Breast epithelium (tissue), 3 donors: ENCODE measurements at regions not wholly inside any gene's neighbourhood (a gene's known extent, or its start where the extent isn't known, plus 50 kb on each side); places are given as distances from the start of the nearest gene placed in this dataset.

Experiments
- POLR2A ChIP-seq: fragments of 450-650 bp; IDR thresholded peaks from one replicate; pipeline ENCODE4 v1.6.1; 2016; ENCODE audit warnings: antibody characterized with exemption, mild to moderate bottlenecking, moderate library complexity
- POLR2AphosphoS5 ChIP-seq, 3 donors: sonication (generic); formaldehyde crosslinking; IDR thresholded peaks; one replicate each; pipeline ENCODE4 v1.6.1; 2017; ENCODE audit warnings: antibody characterized with exemption in 3 of 3
- TF ChIP-seq, protein P1 (sequence below), 3 donors: fragments of 450-650 bp; IDR thresholded peaks; one replicate each; pipeline ENCODE4 v1.5.1; 2016 to 2017; ENCODE audit warnings: antibody characterized with exemption in 3 of 3, mild to moderate bottlenecking in 3 of 3, moderate library complexity in 3 of 3

DNA sequence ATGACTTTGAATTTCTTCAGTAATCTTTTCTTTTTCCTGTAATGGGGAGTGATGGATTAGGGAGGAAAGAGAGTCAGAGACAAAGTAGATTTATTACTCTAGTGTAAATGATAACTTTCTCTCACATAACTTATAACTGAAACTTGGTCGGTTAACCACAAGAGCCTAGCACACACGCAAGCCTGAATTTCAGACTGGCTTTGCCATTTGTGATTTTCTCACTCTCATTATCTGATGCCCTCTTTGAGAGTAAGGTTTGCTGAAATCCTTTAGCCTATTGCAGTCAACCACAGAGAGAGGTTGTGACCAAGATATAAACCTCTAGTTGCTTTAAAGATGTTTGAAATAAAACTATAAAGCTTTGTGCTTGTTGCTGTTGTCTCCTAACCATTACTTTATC lies 117.9 kb upstream of the NETO1 start:
- TF ChIP-seq, protein P1, sequence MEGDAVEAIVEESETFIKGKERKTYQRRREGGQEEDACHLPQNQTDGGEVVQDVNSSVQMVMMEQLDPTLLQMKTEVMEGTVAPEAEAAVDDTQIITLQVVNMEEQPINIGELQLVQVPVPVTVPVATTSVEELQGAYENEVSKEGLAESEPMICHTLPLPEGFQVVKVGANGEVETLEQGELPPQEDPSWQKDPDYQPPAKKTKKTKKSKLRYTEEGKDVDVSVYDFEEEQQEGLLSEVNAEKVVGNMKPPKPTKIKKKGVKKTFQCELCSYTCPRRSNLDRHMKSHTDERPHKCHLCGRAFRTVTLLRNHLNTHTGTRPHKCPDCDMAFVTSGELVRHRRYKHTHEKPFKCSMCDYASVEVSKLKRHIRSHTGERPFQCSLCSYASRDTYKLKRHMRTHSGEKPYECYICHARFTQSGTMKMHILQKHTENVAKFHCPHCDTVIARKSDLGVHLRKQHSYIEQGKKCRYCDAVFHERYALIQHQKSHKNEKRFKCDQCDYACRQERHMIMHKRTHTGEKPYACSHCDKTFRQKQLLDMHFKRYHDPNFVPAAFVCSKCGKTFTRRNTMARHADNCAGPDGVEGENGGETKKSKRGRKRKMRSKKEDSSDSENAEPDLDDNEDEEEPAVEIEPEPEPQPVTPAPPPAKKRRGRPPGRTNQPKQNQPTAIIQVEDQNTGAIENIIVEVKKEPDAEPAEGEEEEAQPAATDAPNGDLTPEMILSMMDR (IDR thresholded peaks at IDR 0.05), result no peak
- TF ChIP-seq POLR2A, result no peak
- no peak for TF ChIP-seq POLR2AphosphoS5 (IDR thresholded peaks at IDR 0.05)
